Endothelial cell (in vitro differentiated cells): ENCODE measurements at regions not wholly inside any gene's neighbourhood (a gene's known extent, or its start where the extent isn't known, plus 50 kb on each side); places are given as distances from the start of the nearest gene placed in this dataset.

Experiments
- DNase-seq: peaks from one replicate; pipeline ENCODE4 v3.0.0; 2021; ENCODE audit warnings: low spot score
- H3K27ac Mint-ChIP-seq: one replicate; pipeline ENCODE4 v1.8.0; 2021; ENCODE audit warnings: mixed read lengths, inconsistent platforms; ENCODE audit not compliant: unreplicated experiment
- H3K27me3 Mint-ChIP-seq: one replicate; pipeline ENCODE4 v1.8.0; 2021; ENCODE audit warnings: mild to moderate bottlenecking, moderate library complexity, mixed read lengths, inconsistent platforms; ENCODE audit not compliant: unreplicated experiment
- H3K36me3 Mint-ChIP-seq: one replicate; pipeline ENCODE4 v1.8.0; 2021; ENCODE audit warnings: mild to moderate bottlenecking, low read depth, mixed read lengths, inconsistent platforms; ENCODE audit not compliant: unreplicated experiment
- H3K4me1 Mint-ChIP-seq: one replicate; pipeline ENCODE4 v1.8.0; 2021; ENCODE audit warnings: mild to moderate bottlenecking, mixed read lengths, inconsistent platforms; ENCODE audit not compliant: unreplicated experiment
- H3K4me3 Mint-ChIP-seq: one replicate; pipeline ENCODE4 v1.8.0; 2021; ENCODE audit warnings: mild to moderate bottlenecking, mixed read lengths, inconsistent platforms; ENCODE audit not compliant: unreplicated experiment
- H3K9me3 Mint-ChIP-seq: one replicate; pipeline ENCODE4 v1.8.0; 2021; ENCODE audit warnings: mixed read lengths, inconsistent platforms; ENCODE audit not compliant: unreplicated experiment
- CTCF ChIP-seq: fragments of 200-600 bp; sonication (generic); IDR thresholded peaks from one replicate; pipeline ENCODE4 v1.5.0; 2021; ENCODE audit warnings: antibody characterized with exemption; ENCODE audit not compliant: unreplicated experiment

DNA sequence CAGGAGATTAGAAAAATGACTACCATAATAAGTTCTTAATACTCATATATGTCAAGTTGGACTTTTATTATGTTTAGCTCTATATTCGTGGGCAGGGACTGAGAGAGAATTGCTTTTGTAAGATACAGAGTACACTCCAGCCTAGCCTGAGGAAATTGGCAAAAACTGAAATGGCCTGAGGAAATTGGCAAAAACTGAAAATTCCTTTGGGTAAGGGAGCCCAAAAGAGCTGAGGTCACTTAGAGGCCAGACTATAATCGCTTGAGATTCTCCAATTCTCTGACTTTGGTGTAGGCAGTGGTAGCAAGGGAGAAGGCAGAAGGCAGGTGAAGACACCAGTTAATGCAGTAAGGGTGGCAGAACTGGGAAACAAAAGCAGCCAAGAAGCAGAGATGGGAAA, 124.5 kb upstream of the HCCS start:
- DNase-seq, result no peak
- Mint-ChIP-seq H3K27ac (no peak overlapping the region), H3K27me3 (no peaks in the 10 kb centered on the region), H3K4me3 (no peak overlapping the region), H3K36me3 (no peaks in the 10 kb centered on the region), H3K9me3 (no peaks in the 10 kb centered on the region), H3K4me1 (no peaks in the 10 kb centered on the region)
- no peak for TF ChIP-seq CTCF

DNA sequence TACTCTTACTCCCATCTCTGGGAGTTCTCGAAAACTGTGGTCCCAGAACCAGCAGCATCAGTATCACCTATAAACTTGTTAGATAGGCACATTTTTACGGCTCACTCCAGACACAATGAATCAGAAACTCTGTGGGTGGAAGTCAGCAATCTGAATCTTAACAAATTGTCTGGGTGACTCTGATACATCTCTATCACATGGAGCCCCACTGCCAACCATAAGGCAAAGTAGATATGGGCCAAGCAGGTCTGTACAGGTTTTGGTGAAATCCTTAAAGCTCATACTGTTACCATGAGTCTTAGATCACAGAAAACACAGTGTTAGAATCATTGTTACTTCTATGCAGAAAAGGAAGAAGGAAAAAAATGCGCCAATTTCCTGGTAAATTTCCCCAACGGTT, 122.5 kb upstream of the HCCS start:
- Mint-ChIP-seq H3K4me3 (no peak overlapping the region), H3K4me1 (no peaks in the 10 kb centered on the region), H3K36me3 (no peaks in the 10 kb centered on the region), H3K9me3 (no peaks in the 10 kb centered on the region), H3K27ac (no peak overlapping the region), H3K27me3 (no peaks in the 10 kb centered on the region)
- TF ChIP-seq CTCF, result no peak
- DNase-seq, result no peak

- no peak for TF ChIP-seq CTCF
- no peaks in the 10 kb centered on the region for H3K4me1 Mint-ChIP-seq
- no peaks in the 10 kb centered on the region for H3K27me3 Mint-ChIP-seq
- no peak overlapping the region for H3K4me3 Mint-ChIP-seq
- no peak for DNase-seq
- no peaks in the 10 kb centered on the region for H3K9me3 Mint-ChIP-seq
- no peak overlapping the region for H3K27ac Mint-ChIP-seq
- H3K36me3 Mint-ChIP-seq, result no peaks in the 10 kb centered on the region
Observed at GRCh38 chrX:10989386-10989785, 121.7 kb upstream of the HCCS start.

DNA sequence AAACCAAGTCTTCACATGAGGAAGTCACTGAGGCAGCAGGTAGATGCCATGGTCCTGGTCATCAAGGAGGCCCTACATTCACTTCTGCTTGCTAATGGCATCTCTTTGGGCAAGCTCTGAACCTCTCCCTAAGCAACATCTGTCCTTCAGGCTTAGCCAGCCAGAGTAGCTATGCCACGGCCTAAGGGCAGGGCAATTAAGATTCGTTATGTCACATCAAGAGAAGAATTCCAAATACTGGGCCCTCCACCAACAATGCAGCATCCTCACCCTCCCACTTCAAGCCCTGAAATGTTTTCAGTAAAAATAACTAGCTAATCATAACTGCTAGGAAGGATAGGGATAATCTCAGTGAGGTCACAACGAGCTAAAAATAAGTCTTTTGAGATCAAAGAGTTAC, 120.7 kb upstream of the HCCS start:
- Mint-ChIP-seq H3K4me1 (no peaks in the 10 kb centered on the region), H3K27ac (no peak overlapping the region), H3K27me3 (no peaks in the 10 kb centered on the region), H3K36me3 (no peaks in the 10 kb centered on the region), H3K4me3 (no peak overlapping the region), H3K9me3 (no peaks in the 10 kb centered on the region)
- DNase-seq, result no peak
- no peak for TF ChIP-seq CTCF

DNA sequence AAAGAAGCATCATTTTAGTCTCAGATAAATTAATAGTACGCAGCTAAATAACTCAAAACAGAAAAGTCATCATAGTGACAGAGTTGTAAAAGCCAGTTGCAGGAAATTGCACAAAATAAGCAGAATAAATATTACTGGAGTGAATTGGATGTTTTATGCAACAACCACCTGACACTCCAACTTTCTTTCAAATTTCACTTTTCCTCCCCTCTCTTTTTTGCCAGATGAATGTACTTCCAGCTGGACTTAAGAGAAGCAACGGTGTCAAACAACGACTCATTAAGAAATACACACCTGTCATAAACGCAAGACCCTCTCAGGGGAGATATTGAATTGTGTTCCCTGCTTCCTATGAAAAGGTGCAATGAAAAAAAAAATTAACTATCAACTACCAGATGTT, 120.2 kb upstream of the HCCS start:
- DNase-seq, result no peak
- H3K4me1 Mint-ChIP-seq, result no peaks in the 10 kb centered on the region
- no peak overlapping the region for H3K4me3 Mint-ChIP-seq
- H3K36me3 Mint-ChIP-seq, result no peaks in the 10 kb centered on the region
- H3K27me3 Mint-ChIP-seq, result no peaks in the 10 kb centered on the region
- no peaks in the 10 kb centered on the region for H3K9me3 Mint-ChIP-seq
- H3K27ac Mint-ChIP-seq, result no peak overlapping the region
- TF ChIP-seq CTCF, result no peak
